NCI-H2227 (cell line): ENCODE measurements at regions not wholly inside any gene's neighbourhood (a gene's known extent, or its start where the extent isn't known, plus 50 kb on each side); places are given as distances from the start of the nearest gene placed in this dataset.
"Not testable (repeated sequence)": the region's sequence is repeated elsewhere in the genome, so short reads cannot be mapped to it uniquely, and the experiment has no call there.

ENCODE experiments used
- DNase-seq: peaks from one replicate; lab custom pipeline; 2025; ENCODE audit not compliant: unreplicated experiment; lab: John Stamatoyannopoulos, UW

GRCh38 chr3:73120710-73121109, 59.3 kb downstream of the EBLN2 start:
- DNase-seq = no peak

GRCh38 chr3:73121669-73122331, 60.3 kb downstream of the EBLN2 start:
- no peak for DNase-seq

- DNase-seq = no peak
These were observed 72.6 kb downstream of the EBLN2 start for GRCh38 chr3:73134034-73134433.

- DNase-seq = no peak
These were observed 75.5 kb downstream of the EBLN2 start for GRCh38 chr3:73136941-73137340.

GRCh38 chr3:73137736-73138403, 76.4 kb downstream of the EBLN2 start:
- no peak for DNase-seq

- DNase-seq = no peak
These were observed 79.4 kb downstream of the EBLN2 start for GRCh38 chr3:73140772-73141442.

GRCh38 chr3:73141525-73141924, 80.1 kb downstream of the EBLN2 start:
- no peak for DNase-seq

GRCh38 chr3:73143401-73143800, 81.9 kb downstream of the EBLN2 start:
- no peak for DNase-seq

- DNase-seq = no peak
These were observed 82.4 kb downstream of the EBLN2 start for GRCh38 chr3:73143821-73144237.

- no peak for DNase-seq
These were observed 82.8 kb downstream of the EBLN2 start for GRCh38 chr3:73144276-73144675.

- DNase-seq = no peak
These were observed 83.4 kb downstream of the EBLN2 start for GRCh38 chr3:73144828-73145227.

GRCh38 chr3:73147479-73147878, 86.0 kb downstream of the EBLN2 start:
- DNase-seq = not testable (repeated sequence)

- DNase-seq = no peak
These were observed 86.7 kb downstream of the EBLN2 start for GRCh38 chr3:73148206-73148605.

GRCh38 chr3:73148682-73149081, 87.2 kb downstream of the EBLN2 start:
- no peak for DNase-seq

- no peak for DNase-seq
These were observed 89.1 kb downstream of the EBLN2 start for GRCh38 chr3:73150369-73151130.

GRCh38 chr3:73152571-73152970, 91.1 kb downstream of the EBLN2 start:
- not testable (repeated sequence) for DNase-seq

- not testable (repeated sequence) for DNase-seq
These were observed 91.6 kb downstream of the EBLN2 start for GRCh38 chr3:73153057-73153456.

GRCh38 chr3:73154261-73154660, 92.8 kb downstream of the EBLN2 start:
- DNase-seq = not testable (repeated sequence)

- DNase-seq = not testable (repeated sequence)
These were observed 94.0 kb downstream of the EBLN2 start for GRCh38 chr3:73155441-73155840.

- DNase-seq = no peak
These were observed 103.2 kb downstream of the EBLN2 start for GRCh38 chr3:73164622-73165021.

GRCh38 chr3:73175698-73176097, 114.2 kb downstream of the EBLN2 start:
- DNase-seq = no peak
